Liver (tissue), 8 donors: ENCODE measurements at regions not wholly inside any gene's neighbourhood (a gene's known extent, or its start where the extent isn't known, plus 50 kb on each side); places are given as distances from the start of the nearest gene placed in this dataset.

Source experiments
- DNase-seq: peaks from one replicate; pipeline ENCODE4 v3.0.0-alpha.2; 2017; ENCODE audit warnings: low spot score
- H3K27ac ChIP-seq, 2 donors: one replicate each; pipeline ENCODE4 v1.7.0; 2013; ENCODE audit warnings: inconsistent platforms in 2 of 2, low read length in 2 of 2, control low read depth in 1 of 2, low read depth in 1 of 2, mild to moderate bottlenecking in 1 of 2
- H3K27me3 ChIP-seq, 4 donors: one replicate each; pipeline versions ENCODE4 v1.6.1 to v1.7.0; 2013; ENCODE audit warnings: low read length in 3 of 4, inconsistent platforms in 1 of 4, mild to moderate bottlenecking in 1 of 4, moderate library complexity in 1 of 4; ENCODE audit not compliant: control insufficient read depth in 4 of 4, insufficient read depth in 4 of 4
- H3K36me3 ChIP-seq, 4 donors: one replicate each; pipeline versions ENCODE4 v1.6.1 to v1.7.0; 2013; ENCODE audit warnings: low read length in 3 of 4, mild to moderate bottlenecking in 3 of 4, low read depth in 1 of 4, moderate library complexity in 1 of 4; ENCODE audit not compliant: control insufficient read depth in 4 of 4, insufficient read depth in 3 of 4
- H3K4me1 ChIP-seq, 4 donors: one replicate each; pipeline versions ENCODE4 v1.6.1 to v1.7.0; 2013; ENCODE audit warnings: low read length in 3 of 4, mild to moderate bottlenecking in 3 of 4, moderate library complexity in 1 of 4; ENCODE audit not compliant: control insufficient read depth in 4 of 4, insufficient read depth in 4 of 4
- H3K4me3 ChIP-seq, 3 donors: one replicate each; pipeline versions ENCODE4 v1.6.1 to v1.7.0; 2013; ENCODE audit warnings: low read length in 3 of 3, control low read depth in 1 of 3, low read depth in 1 of 3, mild to moderate bottlenecking in 1 of 3
- H3K9ac ChIP-seq, 2 donors: one replicate each; pipeline ENCODE4 v1.7.0; 2013; ENCODE audit warnings: low read length in 2 of 2, mild to moderate bottlenecking in 2 of 2, moderate library complexity in 2 of 2, control low read depth in 1 of 2, low read depth in 1 of 2
- H3K9me3 ChIP-seq, 4 donors: one replicate each; pipeline versions ENCODE4 v1.6.1 to v1.7.0; 2013; ENCODE audit warnings: low read length in 3 of 4; ENCODE audit not compliant: control insufficient read depth in 4 of 4
- ATF3 ChIP-seq: IDR thresholded peaks from 2 replicates; pipeline ENCODE4 v1.6.1; 2016; ENCODE audit warnings: antibody characterized with exemption
- EGR1 ChIP-seq, 2 donors: IDR thresholded peaks; 2 replicates each; pipeline ENCODE4 v1.6.1; 2016 to 2018; ENCODE audit warnings: antibody characterized with exemption in 2 of 2, low read depth in 2 of 2
- FOXA1 ChIP-seq: IDR thresholded peaks from 2 replicates; pipeline ENCODE4 v1.6.1; 2016; ENCODE audit warnings: antibody characterized with exemption
- FOXA2 ChIP-seq: IDR thresholded peaks from 2 replicates; pipeline ENCODE4 v1.6.1; 2016; ENCODE audit warnings: antibody characterized with exemption
- GABPA ChIP-seq, 2 donors: IDR thresholded peaks in 1 of 2; conservative IDR thresholded peaks in 1 of 2; 2 replicates each; pipeline ENCODE4 v1.6.1; 2016; ENCODE audit warnings: antibody characterized with exemption in 2 of 2, mild to moderate bottlenecking in 1 of 2, moderate library complexity in 1 of 2
- HNF4A ChIP-seq, 2 donors: conservative IDR thresholded peaks; 2 replicates each; pipeline ENCODE4 v1.6.1; 2016; ENCODE audit warnings: antibody characterized with exemption in 2 of 2, mild to moderate bottlenecking in 2 of 2
- JUND ChIP-seq, 2 donors: IDR thresholded peaks; 2 replicates each; pipeline ENCODE4 v1.6.1; 2016; ENCODE audit warnings: antibody characterized with exemption in 2 of 2
- NR2F2 ChIP-seq: IDR thresholded peaks from 2 replicates; pipeline ENCODE4 v1.6.1; 2016; ENCODE audit warnings: antibody characterized with exemption
- RAD21 ChIP-seq, 2 donors: IDR thresholded peaks; 2 replicates each; pipeline ENCODE4 v1.6.1; 2016; ENCODE audit warnings: antibody characterized with exemption in 2 of 2, mild to moderate bottlenecking in 2 of 2
- RXRA ChIP-seq, 2 donors: IDR thresholded peaks; 2 replicates each; pipeline ENCODE4 v1.6.1; 2017 to 2018; ENCODE audit warnings: antibody characterized with exemption in 2 of 2, mild to moderate bottlenecking in 1 of 2
- SP1 ChIP-seq: IDR thresholded peaks from 2 replicates; pipeline ENCODE4 v1.6.1; 2018; ENCODE audit warnings: antibody characterized with exemption, mild to moderate bottlenecking
- TAF1 ChIP-seq: conservative IDR thresholded peaks from 2 replicates; pipeline ENCODE4 v1.6.1; 2016; ENCODE audit warnings: antibody characterized with exemption, mild to moderate bottlenecking
- YY1 ChIP-seq: IDR thresholded peaks from 2 replicates; pipeline ENCODE4 v1.6.1; 2016; ENCODE audit warnings: antibody characterized with exemption, mild to moderate bottlenecking
- WGBS: extraction: QIAGEN DNeasy Blood & Tissue Kit; methylation state at CpG from one replicate; pipeline ENCODE4 v1.1.7; 2013; 5-methylcytosine and 5-hydroxymethylcytosine counted together
- TF ChIP-seq, protein P1 (sequence below): fragments of 150-350 bp; IDR thresholded peaks from 2 replicates; pipeline ENCODE4 v1.5.1; 2017; ENCODE audit warnings: improper control_type of control experiment, low read depth, low read length; ENCODE audit not compliant: missing input control
- TF ChIP-seq, protein P2 (sequence below): IDR thresholded peaks from 2 replicates; pipeline ENCODE4 v1.6.1; 2016; ENCODE audit warnings: antibody characterized with exemption
- TF ChIP-seq, protein P3 (sequence below): IDR thresholded peaks from 2 replicates; pipeline ENCODE4 v1.6.1; 2016; ENCODE audit warnings: antibody characterized with exemption
- TF ChIP-seq, protein P4 (sequence below): IDR thresholded peaks from 2 replicates; pipeline ENCODE4 v1.6.1; 2016; ENCODE audit warnings: antibody characterized with exemption, mild to moderate bottlenecking
- donor health status: healthy.
- donor health status: healthy.
- donor health status: healthy.
- donor health status: healthy.
- donor health status: healthy.

DNA sequence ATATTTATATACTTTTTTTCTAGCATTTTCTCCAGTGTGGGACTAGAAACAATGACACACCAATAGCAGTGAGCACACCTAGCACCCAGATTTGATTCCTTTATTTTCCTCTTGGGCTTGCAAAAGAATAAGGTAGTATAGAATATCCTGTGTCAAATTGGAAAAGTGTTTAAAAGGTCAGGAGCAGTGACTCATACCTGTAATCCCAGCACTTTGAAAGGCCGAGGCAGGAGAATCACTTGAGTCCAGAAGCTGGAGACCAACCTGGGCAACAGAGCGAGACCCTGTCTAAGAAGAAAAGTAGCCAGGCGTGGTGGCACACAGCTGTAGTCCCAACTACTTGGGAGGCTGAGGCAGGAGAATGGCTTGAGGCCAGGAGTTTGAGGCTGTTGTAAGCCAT is 53.8 kb upstream of the SGPP1 start:
- H3K4me3 ChIP-seq = no peak overlapping the region
- WGBS = 93% methylated on average over 3 of the region's 3 CpGs
- H3K36me3 ChIP-seq = no peaks in the 10 kb centered on the region
- no peaks in the 10 kb centered on the region for H3K4me1 ChIP-seq
- no peaks in the 10 kb centered on the region for H3K9me3 ChIP-seq
- no peak overlapping the region for H3K27ac ChIP-seq
- no peak for TF ChIP-seq EGR1 (IDR thresholded peaks at IDR 0.05; ENCODE audit: low read depth in 2 of 2)
- TF ChIP-seq TAF1 = no peak
- no peak for TF ChIP-seq FOXA2
- TF ChIP-seq SP1 = no peak
- TF ChIP-seq GABPA (IDR thresholded peaks at IDR 0.05 in 1 of 2, conservative IDR thresholded peaks at IDR 0.05 in 1 of 2) = no peak
- no peak for TF ChIP-seq HNF4A (conservative IDR thresholded peaks at IDR 0.05)
- TF ChIP-seq, protein P1, sequence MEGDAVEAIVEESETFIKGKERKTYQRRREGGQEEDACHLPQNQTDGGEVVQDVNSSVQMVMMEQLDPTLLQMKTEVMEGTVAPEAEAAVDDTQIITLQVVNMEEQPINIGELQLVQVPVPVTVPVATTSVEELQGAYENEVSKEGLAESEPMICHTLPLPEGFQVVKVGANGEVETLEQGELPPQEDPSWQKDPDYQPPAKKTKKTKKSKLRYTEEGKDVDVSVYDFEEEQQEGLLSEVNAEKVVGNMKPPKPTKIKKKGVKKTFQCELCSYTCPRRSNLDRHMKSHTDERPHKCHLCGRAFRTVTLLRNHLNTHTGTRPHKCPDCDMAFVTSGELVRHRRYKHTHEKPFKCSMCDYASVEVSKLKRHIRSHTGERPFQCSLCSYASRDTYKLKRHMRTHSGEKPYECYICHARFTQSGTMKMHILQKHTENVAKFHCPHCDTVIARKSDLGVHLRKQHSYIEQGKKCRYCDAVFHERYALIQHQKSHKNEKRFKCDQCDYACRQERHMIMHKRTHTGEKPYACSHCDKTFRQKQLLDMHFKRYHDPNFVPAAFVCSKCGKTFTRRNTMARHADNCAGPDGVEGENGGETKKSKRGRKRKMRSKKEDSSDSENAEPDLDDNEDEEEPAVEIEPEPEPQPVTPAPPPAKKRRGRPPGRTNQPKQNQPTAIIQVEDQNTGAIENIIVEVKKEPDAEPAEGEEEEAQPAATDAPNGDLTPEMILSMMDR = no peak
- no peak for TF ChIP-seq FOXA1
- TF ChIP-seq ATF3 = no peak
- TF ChIP-seq, protein P2, sequence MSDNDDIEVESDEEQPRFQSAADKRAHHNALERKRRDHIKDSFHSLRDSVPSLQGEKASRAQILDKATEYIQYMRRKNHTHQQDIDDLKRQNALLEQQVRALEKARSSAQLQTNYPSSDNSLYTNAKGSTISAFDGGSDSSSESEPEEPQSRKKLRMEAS = no peak
- no peak for TF ChIP-seq YY1
- TF ChIP-seq, protein P3, sequence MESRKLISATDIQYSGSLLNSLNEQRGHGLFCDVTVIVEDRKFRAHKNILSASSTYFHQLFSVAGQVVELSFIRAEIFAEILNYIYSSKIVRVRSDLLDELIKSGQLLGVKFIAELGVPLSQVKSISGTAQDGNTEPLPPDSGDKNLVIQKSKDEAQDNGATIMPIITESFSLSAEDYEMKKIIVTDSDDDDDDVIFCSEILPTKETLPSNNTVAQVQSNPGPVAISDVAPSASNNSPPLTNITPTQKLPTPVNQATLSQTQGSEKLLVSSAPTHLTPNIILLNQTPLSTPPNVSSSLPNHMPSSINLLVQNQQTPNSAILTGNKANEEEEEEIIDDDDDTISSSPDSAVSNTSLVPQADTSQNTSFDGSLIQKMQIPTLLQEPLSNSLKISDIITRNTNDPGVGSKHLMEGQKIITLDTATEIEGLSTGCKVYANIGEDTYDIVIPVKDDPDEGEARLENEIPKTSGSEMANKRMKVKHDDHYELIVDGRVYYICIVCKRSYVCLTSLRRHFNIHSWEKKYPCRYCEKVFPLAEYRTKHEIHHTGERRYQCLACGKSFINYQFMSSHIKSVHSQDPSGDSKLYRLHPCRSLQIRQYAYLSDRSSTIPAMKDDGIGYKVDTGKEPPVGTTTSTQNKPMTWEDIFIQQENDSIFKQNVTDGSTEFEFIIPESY = no peak
- TF ChIP-seq RAD21 (IDR thresholded peaks at IDR 0.05) = no peak
- no peak for TF ChIP-seq NR2F2
- no peak for TF ChIP-seq JUND (IDR thresholded peaks at IDR 0.05)
- no peak overlapping the region for H3K9ac ChIP-seq
- no peak for DNase-seq
- no peaks in the 10 kb centered on the region for H3K27me3 ChIP-seq

GRCh38 chr14:63782683-63783389 is 55.0 kb upstream of the SGPP1 start:
- Histone ChIP-seq H3K27ac (no peak overlapping the region), H3K36me3 (no peaks in the 10 kb centered on the region), H3K27me3 (no peaks in the 10 kb centered on the region), H3K9me3 (no peaks in the 10 kb centered on the region), H3K4me1 (no peaks in the 10 kb centered on the region), H3K9ac (no peak overlapping the region), H3K4me3 (no peak overlapping the region)
- DNase-seq = no peak
- TF ChIP-seq TAF1 (no peak), FOXA2 (no peak), GABPA (IDR thresholded peaks at IDR 0.05 in 1 of 2, conservative IDR thresholded peaks at IDR 0.05 in 1 of 2) (no peak), RAD21 (IDR thresholded peaks at IDR 0.05) (no peak), EGR1 (IDR thresholded peaks at IDR 0.05; ENCODE audit: low read depth in 2 of 2) (no peak), ATF3 (no peak), NR2F2 (no peak), RXRA (IDR thresholded peaks at IDR 0.05) (no peak)
- TF ChIP-seq, protein P2 = no peak
- TF ChIP-seq, protein P4, sequence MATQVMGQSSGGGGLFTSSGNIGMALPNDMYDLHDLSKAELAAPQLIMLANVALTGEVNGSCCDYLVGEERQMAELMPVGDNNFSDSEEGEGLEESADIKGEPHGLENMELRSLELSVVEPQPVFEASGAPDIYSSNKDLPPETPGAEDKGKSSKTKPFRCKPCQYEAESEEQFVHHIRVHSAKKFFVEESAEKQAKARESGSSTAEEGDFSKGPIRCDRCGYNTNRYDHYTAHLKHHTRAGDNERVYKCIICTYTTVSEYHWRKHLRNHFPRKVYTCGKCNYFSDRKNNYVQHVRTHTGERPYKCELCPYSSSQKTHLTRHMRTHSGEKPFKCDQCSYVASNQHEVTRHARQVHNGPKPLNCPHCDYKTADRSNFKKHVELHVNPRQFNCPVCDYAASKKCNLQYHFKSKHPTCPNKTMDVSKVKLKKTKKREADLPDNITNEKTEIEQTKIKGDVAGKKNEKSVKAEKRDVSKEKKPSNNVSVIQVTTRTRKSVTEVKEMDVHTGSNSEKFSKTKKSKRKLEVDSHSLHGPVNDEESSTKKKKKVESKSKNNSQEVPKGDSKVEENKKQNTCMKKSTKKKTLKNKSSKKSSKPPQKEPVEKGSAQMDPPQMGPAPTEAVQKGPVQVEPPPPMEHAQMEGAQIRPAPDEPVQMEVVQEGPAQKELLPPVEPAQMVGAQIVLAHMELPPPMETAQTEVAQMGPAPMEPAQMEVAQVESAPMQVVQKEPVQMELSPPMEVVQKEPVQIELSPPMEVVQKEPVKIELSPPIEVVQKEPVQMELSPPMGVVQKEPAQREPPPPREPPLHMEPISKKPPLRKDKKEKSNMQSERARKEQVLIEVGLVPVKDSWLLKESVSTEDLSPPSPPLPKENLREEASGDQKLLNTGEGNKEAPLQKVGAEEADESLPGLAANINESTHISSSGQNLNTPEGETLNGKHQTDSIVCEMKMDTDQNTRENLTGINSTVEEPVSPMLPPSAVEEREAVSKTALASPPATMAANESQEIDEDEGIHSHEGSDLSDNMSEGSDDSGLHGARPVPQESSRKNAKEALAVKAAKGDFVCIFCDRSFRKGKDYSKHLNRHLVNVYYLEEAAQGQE = no peak
- TF ChIP-seq, protein P3 = no peak
- TF ChIP-seq, protein P1 = no peak
- WGBS = 94% methylated on average over 9 of the region's 9 CpGs
